Adrenal gland (tissue), 9 donors: ENCODE measurements at regions not wholly inside any gene's neighbourhood (a gene's known extent, or its start where the extent isn't known, plus 50 kb on each side); places are given as distances from the start of the nearest gene placed in this dataset.

Source experiments
- DNase-seq, 7 donors: peaks; one replicate each; pipeline ENCODE4 v3.0.0-alpha.2; 2019 to 2020
- H3K27ac ChIP-seq, 5 donors: fragments of 200-600 bp; sonication (generic) in 4 of 5; 1 replicate in 3 of 5; 2 replicates in 2 of 5; pipeline versions ENCODE4 v1.5.1 to v1.8.0; 2016 to 2020; ENCODE audit warnings: mild to moderate bottlenecking in 1 of 5
- H3K27me3 ChIP-seq: fragments of 200-600 bp; 2 replicates; pipeline ENCODE4 v1.8.0; 2021
- H3K36me3 ChIP-seq, 2 donors: fragments of 200-600 bp; replicated peaks in 1 of 2; 1 replicate in 1 of 2; 2 replicates in 1 of 2; pipeline versions ENCODE4 v1.5.1 to v1.8.0; 2018 to 2022
- H3K4me1 ChIP-seq, 2 donors: fragments of 200-600 bp; replicated peaks in 1 of 2; 1 replicate in 1 of 2; 2 replicates in 1 of 2; pipeline versions ENCODE4 v1.5.1 to v1.8.0; 2018 to 2021
- H3K4me3 ChIP-seq, 4 donors: fragments of 200-600 bp; sonication (generic) in 3 of 4; one replicate each; pipeline ENCODE4 v1.5.1; 2016 to 2018
- H3K9me3 ChIP-seq, 3 donors: fragments of 200-600 bp; sonication (generic) in 1 of 3; replicated peaks in 1 of 3; 1 replicate in 2 of 3; 2 replicates in 1 of 3; pipeline versions ENCODE4 v1.5.1 to v1.8.0; 2016 to 2021
- CTCF ChIP-seq, 6 experiments: fragments of 450-650 bp in 4 of 6; fragments of 200-600 bp in 2 of 6; sonication (generic) in 1 of 6; IDR thresholded peaks; 1 replicate in 5 of 6; 2 replicates in 1 of 6; pipeline versions ENCODE4 v1.5.1 to v1.8.0; 2016 to 2021; ENCODE audit warnings: antibody characterized with exemption in 6 of 6, mild to moderate bottlenecking in 2 of 6, moderate library complexity in 1 of 6
- POLR2A ChIP-seq, 2 donors: fragments of 450-650 bp; IDR thresholded peaks; one replicate each; pipeline ENCODE4 v1.6.1; 2017; ENCODE audit warnings: antibody characterized with exemption in 2 of 2, mild to moderate bottlenecking in 2 of 2, moderate library complexity in 1 of 2
- WGBS, 4 donors: extraction: QIAGEN DNeasy Blood & Tissue Kit in 2 of 4; methylation state at CpG; one replicate each; pipeline versions ENCODE4 v1.1.5 to v1.1.7; 2013 to 2017; 5-methylcytosine and 5-hydroxymethylcytosine counted together
- intact Hi-C, 2 donors: fragments of 100-400 bp; cut with DNase I; formaldehyde crosslinking; loops; one replicate each; pipeline versions ENCODE4 v1.14.1 to v1.15.0; 2022 to 2023
- donor health status: healthy with polysubstance abuse.
- donor health status: Bipolar disorder and iron deficiency.
- donor health status: DM: yes; HTN: yes; CAD: no.
- donor health status: DM: no; HTN: no; CAD: no.
- donor health status: DM: no; HTN: no; CAD: no.

- no peak for DNase-seq
Observed at GRCh38 chr9:99623780-99624364, 197.8 kb upstream of the NR4A3 start.

GRCh38 chr9:99624499-99625233 lies 197.0 kb upstream of the NR4A3 start:
- WGBS, 4 donors: 85 to 91% (median 89%) methylated on average over 5 of the region's 5 CpGs
- Histone ChIP-seq H3K4me3 (no peak overlapping the region), H3K36me3 (no peaks in the 10 kb centered on the region), H3K27ac (no peak overlapping the region), H3K27me3 (no peaks in the 10 kb centered on the region), H3K9me3 (no peaks in the 10 kb centered on the region), H3K4me1 (no peaks in the 10 kb centered on the region)
- no peak for DNase-seq
- intact Hi-C loops: no loop called here
- TF ChIP-seq CTCF (IDR thresholded peaks at IDR 0.05): no peak

More at GRCh38 chr9:99623780-99624364, 197.8 kb upstream of the NR4A3 start:
- H3K36me3 ChIP-seq: no peaks in the 10 kb centered on the region
- no peaks in the 10 kb centered on the region for H3K9me3 ChIP-seq
- 90 to 97% (median 95%) methylated on average over 3 of the region's 3 CpGs for WGBS, 4 donors
- H3K27me3 ChIP-seq: no peaks in the 10 kb centered on the region
- H3K27ac ChIP-seq: no peak overlapping the region
- no peaks in the 10 kb centered on the region for H3K4me1 ChIP-seq
- TF ChIP-seq POLR2A (IDR thresholded peaks at IDR 0.05): no peak
- TF ChIP-seq CTCF (IDR thresholded peaks at IDR 0.05): no peak
- no peak overlapping the region for H3K4me3 ChIP-seq
- intact Hi-C loops: no loop called here

GRCh38 chr9:99626426-99626825 lies 195.3 kb upstream of the NR4A3 start:
- H3K4me3 ChIP-seq: no peak overlapping the region
- intact Hi-C loops: no loop called here
- H3K27ac ChIP-seq: no peak overlapping the region
- H3K9me3 ChIP-seq: no peaks in the 10 kb centered on the region
- no peaks in the 10 kb centered on the region for H3K36me3 ChIP-seq
- no peak for DNase-seq
- TF ChIP-seq POLR2A (IDR thresholded peaks at IDR 0.05): no peak
- no peak for TF ChIP-seq CTCF (IDR thresholded peaks at IDR 0.05)
- no peaks in the 10 kb centered on the region for H3K27me3 ChIP-seq
- H3K4me1 ChIP-seq: no peaks in the 10 kb centered on the region

GRCh38 chr9:99628285-99628684 lies 193.4 kb upstream of the NR4A3 start:
- no peak for TF ChIP-seq CTCF (IDR thresholded peaks at IDR 0.05)
- no peak for TF ChIP-seq POLR2A (IDR thresholded peaks at IDR 0.05)
- intact Hi-C loops: no loop called here
- H3K27me3 ChIP-seq: no peaks in the 10 kb centered on the region

More at GRCh38 chr9:99628285-99628684, 193.4 kb upstream of the NR4A3 start:
- H3K36me3 ChIP-seq: no peaks in the 10 kb centered on the region
- no peak overlapping the region for H3K27ac ChIP-seq
- no peak for DNase-seq
- no peaks in the 10 kb centered on the region for H3K9me3 ChIP-seq
- H3K4me1 ChIP-seq: no peaks in the 10 kb centered on the region
- H3K4me3 ChIP-seq: no peak overlapping the region
